CD14-positive monocyte (primary cell): ENCODE measurements at regions not wholly inside any gene's neighbourhood (a gene's known extent, or its start where the extent isn't known, plus 50 kb on each side); places are given as distances from the start of the nearest gene placed in this dataset.
A peak's percentile ranks its signal among the peaks of the same experiment; 100 is the strongest.
"Not testable (repeated sequence)": the region's sequence is repeated elsewhere in the genome, so short reads cannot be mapped to it uniquely, and the experiment has no call there.

Source experiments
- DNase-seq, 3 donors: peaks; one replicate each; pipeline ENCODE4 v3.0.0-alpha.2; 2011 to 2022
- H2AFZ ChIP-seq: 2 replicates; pipeline ENCODE4 v1.6.0; 2012; ENCODE audit warnings: mild to moderate bottlenecking, low read depth, low read length, inconsistent platforms; ENCODE audit not compliant: insufficient read depth, poor library complexity, severe bottlenecking
- H3K27ac ChIP-seq, 2 donors: 1 replicate in 1 of 2; 2 replicates in 1 of 2; pipeline ENCODE4 v1.5.1; 2012 to 2013; ENCODE audit warnings: low read length in 2 of 2, control low read depth in 1 of 2, inconsistent platforms in 1 of 2, low read depth in 1 of 2, mild to moderate bottlenecking in 1 of 2
- H3K27me3 ChIP-seq, 2 donors: one replicate each; pipeline versions ENCODE4 v1.6.0 to v1.6.1; 2011 to 2013; ENCODE audit warnings: low read length in 2 of 2; ENCODE audit not compliant: control insufficient read depth in 2 of 2, insufficient read depth in 2 of 2
- H3K36me3 ChIP-seq, 2 donors: replicated peaks in 1 of 2; 1 replicate in 1 of 2; 2 replicates in 1 of 2; pipeline versions ENCODE4 v1.5.1 to v1.6.1; 2012 to 2013; ENCODE audit warnings: low read length in 2 of 2, control low read depth in 1 of 2, inconsistent platforms in 1 of 2, mild to moderate bottlenecking in 1 of 2; ENCODE audit not compliant: insufficient read depth in 2 of 2, control insufficient read depth in 1 of 2
- H3K4me1 ChIP-seq, 2 donors: 1 replicate in 1 of 2; 2 replicates in 1 of 2; pipeline versions ENCODE4 v1.5.1 to v1.6.1; 2012 to 2013; ENCODE audit warnings: low read length in 2 of 2, control low read depth in 1 of 2, inconsistent platforms in 1 of 2, mild to moderate bottlenecking in 1 of 2, moderate library complexity in 1 of 2; ENCODE audit not compliant: insufficient read depth in 2 of 2, control insufficient read depth in 1 of 2
- H3K4me2 ChIP-seq: replicated peaks from 2 replicates; pipeline ENCODE3; 2012; ENCODE audit warnings: low read length, moderate library complexity, mild to moderate bottlenecking; ENCODE audit not compliant: poor library complexity, severe bottlenecking; ENCODE audit errors: extremely low read depth
- H3K4me3 ChIP-seq, 3 experiments: fragments of 200-600 bp in 1 of 3; sonication (generic) in 1 of 3; replicated peaks in 1 of 3; 1 replicate in 2 of 3; 2 replicates in 1 of 3; pipeline ENCODE4 v1.5.1; 2011 to 2013; ENCODE audit warnings: low read length in 3 of 3, mild to moderate bottlenecking in 3 of 3, control low read depth in 2 of 3, low read depth in 2 of 3, inconsistent platforms in 1 of 3, moderate library complexity in 1 of 3
- H3K79me2 ChIP-seq: 2 replicates; pipeline ENCODE4 v1.6.0; 2012; ENCODE audit warnings: mild to moderate bottlenecking, control low read depth, inconsistent platforms, low read length, moderate library complexity; ENCODE audit not compliant: insufficient read depth
- H3K9ac ChIP-seq: 2 replicates; pipeline ENCODE4 v1.6.0; 2017; ENCODE audit warnings: low read length, mild to moderate bottlenecking; ENCODE audit not compliant: insufficient read depth, poor library complexity, severe bottlenecking
- H3K9me3 ChIP-seq, 2 donors: replicated peaks in 1 of 2; 1 replicate in 1 of 2; 2 replicates in 1 of 2; pipeline versions ENCODE4 v1.5.1 to v1.6.1; 2012 to 2013; ENCODE audit warnings: low read length in 2 of 2, control low read depth in 1 of 2; ENCODE audit not compliant: control insufficient read depth in 1 of 2, insufficient read depth in 1 of 2
- H4K20me1 ChIP-seq: 2 replicates; pipeline ENCODE4 v1.6.0; 2012; ENCODE audit warnings: mild to moderate bottlenecking, low read length, control low read depth, moderate library complexity; ENCODE audit not compliant: insufficient read depth
- H3K27ac Mint-ChIP-seq, 7 donors: one replicate each; pipeline ENCODE4 v1.8.0; 2020; ENCODE audit warnings: mild to moderate bottlenecking in 7 of 7, mixed read lengths in 7 of 7, moderate library complexity in 6 of 7, inconsistent platforms in 2 of 7
- H3K27me3 Mint-ChIP-seq, 3 donors: one replicate each; pipeline ENCODE4 v1.8.0; 2021 to 2022; ENCODE audit warnings: low read depth in 3 of 3, mild to moderate bottlenecking in 3 of 3, mixed read lengths in 3 of 3, moderate library complexity in 3 of 3, inconsistent platforms in 1 of 3
- H3K36me3 Mint-ChIP-seq, 2 donors: one replicate each; pipeline ENCODE4 v1.8.0; 2020; ENCODE audit warnings: mixed read lengths in 2 of 2, inconsistent platforms in 1 of 2, mild to moderate bottlenecking in 1 of 2
- H3K4me1 Mint-ChIP-seq: one replicate; pipeline ENCODE4 v1.8.0; 2020; ENCODE audit warnings: mild to moderate bottlenecking, mixed read lengths
- H3K4me3 Mint-ChIP-seq, 2 donors: one replicate each; pipeline ENCODE4 v1.8.0; 2020; ENCODE audit warnings: mild to moderate bottlenecking in 2 of 2, mixed read lengths in 2 of 2, moderate library complexity in 1 of 2
- H3K9me3 Mint-ChIP-seq, 7 donors: one replicate each; pipeline ENCODE4 v1.8.0; 2020 to 2022; ENCODE audit warnings: mixed read lengths in 7 of 7, mild to moderate bottlenecking in 6 of 7, moderate library complexity in 6 of 7, inconsistent platforms in 2 of 7
- CTCF ChIP-seq: fragments of 200-600 bp; IDR thresholded peaks from one replicate; pipeline ENCODE4 v1.8.0; 2022; ENCODE audit warnings: antibody characterized with exemption, mild to moderate bottlenecking
- WGBS: methylation state at CpG from one replicate; pipeline ENCODE4 v1.1.5; 2013; ENCODE audit warnings: missing lambda C conversion rate; ENCODE audit not compliant: insufficient coverage; 5-methylcytosine and 5-hydroxymethylcytosine counted together
- intact Hi-C, 2 donors: fragments of 100-400 bp; cut with micrococcal nuclease; formaldehyde crosslinking; loops; one replicate each; pipeline versions ENCODE4 v1.15.0 to v1.15.1; 2023

DNA sequence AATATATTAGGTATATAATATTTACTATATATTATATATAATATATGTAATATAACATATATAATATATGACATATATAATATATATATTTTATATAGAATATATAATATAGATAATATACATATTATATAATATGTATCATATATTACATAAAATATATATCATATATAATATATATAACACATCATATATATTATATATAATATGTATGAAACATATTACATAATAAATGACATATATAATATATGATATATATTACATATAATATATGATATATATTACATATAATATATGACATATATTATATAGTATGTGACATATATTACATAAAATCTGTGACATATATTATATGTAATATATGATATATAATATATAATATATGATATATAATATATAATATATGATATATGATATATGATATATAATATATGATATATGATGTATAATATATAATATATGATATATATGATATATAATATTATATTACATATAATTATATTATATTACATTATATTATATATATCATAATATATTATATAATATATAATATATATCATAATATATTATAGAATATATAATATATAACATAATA lies 119.5 kb upstream of the RIMBP3 start:
- H3K4me3 Mint-ChIP-seq: no peak overlapping the region
- H3K9me3 Mint-ChIP-seq: peaks cover 2 to 5% (median 3%) of the 10 kb centered on the region in 7 donors
- no peaks in the 10 kb centered on the region for H3K36me3 ChIP-seq
- H4K20me1 ChIP-seq: no peaks in the 10 kb centered on the region
- no peak for TF ChIP-seq CTCF
- no peak overlapping the region for H3K4me2 ChIP-seq
- no peak overlapping the region for H3K9ac ChIP-seq
- H2AFZ ChIP-seq: no peak overlapping the region
- H3K36me3 Mint-ChIP-seq: no peaks in the 10 kb centered on the region
- H3K27me3 Mint-ChIP-seq: no peaks in the 10 kb centered on the region
- H3K9me3 ChIP-seq: peaks cover 4 to 5% of the 10 kb centered on the region in 2 donors
- H3K4me3 ChIP-seq: no peak overlapping the region
- no peaks in the 10 kb centered on the region for H3K4me1 Mint-ChIP-seq
- DNase-seq: no peak
- H3K27me3 ChIP-seq: no peaks in the 10 kb centered on the region
- no peaks in the 10 kb centered on the region for H3K4me1 ChIP-seq
- intact Hi-C loops: no loop called here
- H3K27ac Mint-ChIP-seq: no peak overlapping the region
- no peak overlapping the region for H3K27ac ChIP-seq
- H3K79me2 ChIP-seq: no peaks in the 10 kb centered on the region

- H3K9me3 ChIP-seq, H3K4me2 ChIP-seq, H4K20me1 ChIP-seq, H3K36me3 Mint-ChIP-seq, intact Hi-C loops, H3K27ac ChIP-seq, H3K27me3 Mint-ChIP-seq, H3K4me3 Mint-ChIP-seq, H3K9ac ChIP-seq, H3K9me3 Mint-ChIP-seq, H3K27me3 ChIP-seq, H3K27ac Mint-ChIP-seq, H3K4me3 ChIP-seq, H3K4me1 ChIP-seq, H3K4me1 Mint-ChIP-seq, H2AFZ ChIP-seq, H3K79me2 ChIP-seq, H3K36me3 ChIP-seq: not testable (repeated sequence)
- peak; percentile 0 to 84 (median 52) for DNase-seq
- WGBS: 80% methylated on average over 2 of the region's 3 CpGs
Measured at GRCh38 chr22:18730410-18730809, 118.7 kb upstream of the RIMBP3 start.
